HL-60/S4 (cell line): ENCODE measurements at regions not wholly inside any gene's neighbourhood (a gene's known extent, or its start where the extent isn't known, plus 50 kb on each side); places are given as distances from the start of the nearest gene placed in this dataset.

Source experiments
- in situ Hi-C: fragments of 300-500 bp; cut with MboI; formaldehyde crosslinking; loops from 2 replicates; pipeline ENCODE4 v1.14.3; 2022; ENCODE audit warnings: low sequenced_read_pairs

GRCh38 chr4:158010361-158010760 is 162.5 kb downstream of the GASK1B start:
- in situ Hi-C loops: no loop called here

DNA sequence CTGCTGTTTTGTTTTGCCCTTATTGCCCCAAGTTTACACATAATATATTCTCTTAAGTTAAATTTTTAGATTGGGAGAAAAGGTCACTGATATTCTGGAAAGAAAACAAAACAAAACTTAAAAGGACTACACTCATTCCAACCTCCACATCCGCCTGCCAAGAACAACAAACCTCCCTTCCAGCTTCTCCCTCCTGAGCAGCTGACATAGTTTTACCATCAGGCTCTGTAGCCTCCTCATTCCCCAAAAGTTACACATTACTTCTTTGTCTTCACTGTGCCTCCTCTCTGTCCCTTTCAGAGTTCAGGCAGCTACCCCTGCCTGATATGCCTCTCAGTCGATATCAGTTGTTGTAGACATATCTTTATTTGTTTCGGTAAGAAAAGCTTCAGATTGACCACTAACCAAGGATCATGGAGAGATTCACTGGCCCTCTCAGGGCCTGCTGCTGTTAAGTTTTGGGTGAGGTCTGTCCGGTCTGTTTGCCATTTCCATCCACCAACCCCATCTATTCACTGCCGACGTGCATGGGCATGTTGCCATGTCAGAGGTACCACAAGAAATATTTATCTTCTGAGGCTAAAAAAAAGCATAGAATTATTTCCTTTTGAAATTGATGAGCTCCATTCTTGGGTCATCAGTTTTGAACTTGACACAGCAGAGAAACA is 164.1 kb downstream of the GASK1B start:
- in situ Hi-C loops: no loop called here

DNA sequence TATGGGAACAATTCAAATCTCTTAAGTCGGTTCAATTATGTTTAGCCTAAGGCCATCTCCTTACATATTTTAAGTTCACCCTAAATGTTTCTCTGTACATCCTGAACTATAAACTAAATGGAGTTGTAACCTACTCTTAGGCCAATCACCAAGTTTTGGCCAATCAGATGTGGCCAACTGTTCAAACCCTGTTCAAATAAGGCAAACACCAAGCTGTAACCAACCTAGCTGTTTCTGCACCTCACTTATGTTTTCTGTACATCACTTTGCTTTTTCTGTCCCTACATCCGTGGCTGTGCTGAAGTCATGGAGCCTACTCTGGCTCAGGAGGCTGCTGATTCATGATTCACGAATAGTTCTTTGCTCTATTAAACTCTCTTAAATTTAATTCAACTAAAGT is 165.3 kb downstream of the GASK1B start:
- in situ Hi-C loops: no loop called here

DNA sequence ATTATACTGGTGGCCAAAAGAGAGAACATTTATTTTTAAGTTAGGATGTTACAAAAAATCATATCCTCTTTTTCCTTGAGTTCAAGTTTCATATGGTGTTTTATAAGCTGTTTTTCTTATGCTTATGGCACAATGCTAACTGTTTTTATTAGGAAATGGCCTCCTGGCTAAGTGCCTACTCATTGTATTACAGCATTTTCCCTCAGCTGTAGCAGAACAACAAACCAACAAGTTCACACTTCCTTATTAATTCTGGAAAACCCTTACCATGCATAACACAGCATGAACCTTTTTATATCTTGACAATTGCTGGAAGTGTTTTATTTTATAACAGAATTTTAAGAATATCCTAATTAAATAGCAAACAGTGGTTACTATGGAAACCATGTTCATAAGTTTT is 165.8 kb downstream of the GASK1B start:
- in situ Hi-C loops: no loop called here

DNA sequence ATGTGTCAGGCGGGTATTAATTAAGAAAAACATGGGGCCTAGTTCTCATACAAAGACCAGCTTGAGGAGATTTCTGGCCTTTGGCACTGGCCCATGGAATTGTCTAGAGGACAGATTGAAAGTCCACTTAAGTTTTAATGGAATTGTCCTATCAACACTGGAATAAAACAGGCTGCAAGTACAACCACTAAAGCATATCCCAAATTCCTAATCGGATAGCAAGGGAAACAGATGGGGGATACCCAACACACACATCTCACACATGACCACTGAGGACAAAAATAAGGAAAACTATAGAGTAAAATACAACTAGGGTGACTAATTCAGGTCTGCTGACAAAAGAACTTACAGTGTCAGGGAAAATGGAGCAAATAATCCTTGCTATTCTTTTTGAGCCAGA is 167.8 kb downstream of the GASK1B start:
- in situ Hi-C loops: no loop called here

- in situ Hi-C loops: no loop called here
These were observed 168.7 kb downstream of the GASK1B start for GRCh38 chr4:158004101-158004500.

- in situ Hi-C loops: no loop called here
These were observed 169.6 kb downstream of the GASK1B start for GRCh38 chr4:158003212-158003611.

DNA sequence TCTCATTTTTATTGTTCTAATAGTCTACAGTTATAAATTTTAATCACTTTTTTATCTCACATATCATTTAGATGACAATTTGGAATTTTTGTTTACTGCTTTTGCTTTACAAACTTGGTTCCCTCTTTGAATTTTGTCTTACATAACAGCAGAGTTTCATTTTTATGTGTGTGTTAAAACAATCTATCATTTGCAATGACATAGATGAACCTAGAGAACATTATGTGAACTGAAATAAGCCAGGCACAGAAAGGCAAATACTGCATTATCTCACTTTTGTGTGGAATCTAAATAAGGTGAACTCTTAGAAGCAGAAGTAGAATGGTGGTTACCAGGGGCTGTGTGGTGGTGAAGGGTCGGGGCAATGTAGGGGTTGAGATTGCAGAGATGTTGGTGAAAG is 170.7 kb downstream of the GASK1B start:
- in situ Hi-C loops: no loop called here

GRCh38 chr4:158001756-158002155 is 171.1 kb downstream of the GASK1B start:
- in situ Hi-C loops: no loop called here

DNA sequence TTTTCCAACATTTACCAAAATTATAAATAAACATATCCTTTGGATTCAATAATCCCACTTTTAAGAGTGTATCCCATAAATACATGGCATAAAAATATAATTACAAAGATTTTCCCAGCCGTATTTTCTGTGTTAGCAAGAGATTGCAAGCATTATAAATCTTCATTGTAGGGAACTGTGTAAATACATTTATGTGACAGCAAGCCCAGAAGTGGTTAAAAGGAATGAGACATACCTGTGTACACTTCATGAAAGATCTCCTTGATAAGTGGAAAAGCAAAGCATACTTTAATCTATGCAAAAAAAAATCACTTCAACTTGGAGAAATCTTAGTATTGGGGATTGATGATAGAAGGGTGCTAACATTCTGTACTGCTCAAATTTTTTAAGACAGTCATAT is 173.1 kb downstream of the GASK1B start:
- in situ Hi-C loops: loop anchor here (10.0 to 25.0 kb wide), 3 partner anchors 163 to 613 kb away; partner anchors contain the start of gene GASK1B

GRCh38 chr4:157997296-157997695 is 175.5 kb downstream of the GASK1B start:
- in situ Hi-C loops: loop anchor here (10.0 to 25.0 kb wide), 3 partner anchors 165 to 615 kb away; partner anchors contain the start of gene GASK1B

DNA sequence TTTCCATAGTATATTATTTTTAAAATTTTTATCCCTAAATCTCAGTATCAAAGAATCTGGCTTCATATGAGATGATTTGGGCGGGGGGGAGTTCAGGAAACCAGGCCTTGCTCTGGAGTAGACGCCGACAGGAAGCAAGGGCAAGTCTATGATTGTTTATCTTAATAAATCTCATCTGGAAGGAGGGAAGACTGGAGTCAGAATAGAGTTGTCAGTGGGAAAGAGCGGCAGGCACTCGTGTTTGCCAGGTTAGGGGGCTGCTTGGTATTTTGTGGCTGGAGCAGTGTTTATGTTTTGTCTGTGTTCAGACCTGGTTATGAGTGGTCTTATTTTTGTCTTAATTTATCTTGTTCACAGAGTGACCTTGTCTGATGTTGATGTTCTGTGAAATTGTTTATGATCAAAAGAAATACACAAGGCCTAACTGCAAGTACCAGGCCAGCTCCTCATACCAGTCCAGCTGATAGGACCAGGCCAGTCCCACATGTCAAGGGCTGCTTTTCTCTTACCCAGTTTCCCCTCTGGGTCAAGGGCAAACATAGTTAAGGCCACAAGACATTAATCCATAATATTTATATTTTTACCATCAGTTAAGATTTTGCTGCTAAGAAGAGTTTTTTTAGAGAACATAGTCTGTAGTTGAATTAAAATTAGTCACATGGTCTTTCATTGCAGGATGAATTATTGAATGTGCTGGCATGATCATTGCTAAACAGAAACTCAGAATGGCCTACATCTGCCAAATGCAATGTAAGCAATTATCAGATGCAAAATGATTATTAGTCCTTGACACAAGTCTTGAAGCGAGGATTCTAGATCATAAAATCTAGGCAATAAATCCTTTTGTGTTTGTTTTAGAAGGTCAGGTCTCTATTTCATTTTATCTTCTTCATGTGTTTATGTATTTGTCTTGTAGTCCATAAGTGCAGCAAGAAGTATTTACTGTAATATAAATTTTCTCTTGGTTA is 176.5 kb downstream of the GASK1B start:
- in situ Hi-C loops: loop anchor here (10.0 to 25.0 kb wide), 3 partner anchors 166 to 616 kb away; partner anchors contain the start of gene GASK1B

DNA sequence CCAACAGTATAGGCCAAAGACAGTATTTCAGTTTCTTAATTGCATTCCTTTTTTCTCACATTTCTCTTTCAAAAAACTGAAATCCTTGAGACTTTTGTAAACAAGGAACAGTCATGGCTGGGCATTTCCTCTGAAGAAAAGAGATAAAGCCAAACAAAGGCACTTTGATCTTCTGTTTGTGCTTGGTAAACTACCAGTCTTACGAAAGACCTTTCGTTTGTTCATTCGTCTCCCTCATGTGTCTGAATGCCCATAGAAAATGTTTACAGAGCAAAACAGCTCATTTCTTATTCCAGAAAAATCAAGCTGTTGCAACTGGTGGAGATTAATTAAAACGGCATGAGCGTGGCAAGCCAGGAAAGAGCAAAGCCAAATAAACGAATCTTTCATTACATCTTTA is 178.0 kb downstream of the GASK1B start:
- in situ Hi-C loops: loop anchor here (10.0 to 25.0 kb wide), 3 partner anchors 167 to 617 kb away; partner anchors contain the start of gene GASK1B

DNA sequence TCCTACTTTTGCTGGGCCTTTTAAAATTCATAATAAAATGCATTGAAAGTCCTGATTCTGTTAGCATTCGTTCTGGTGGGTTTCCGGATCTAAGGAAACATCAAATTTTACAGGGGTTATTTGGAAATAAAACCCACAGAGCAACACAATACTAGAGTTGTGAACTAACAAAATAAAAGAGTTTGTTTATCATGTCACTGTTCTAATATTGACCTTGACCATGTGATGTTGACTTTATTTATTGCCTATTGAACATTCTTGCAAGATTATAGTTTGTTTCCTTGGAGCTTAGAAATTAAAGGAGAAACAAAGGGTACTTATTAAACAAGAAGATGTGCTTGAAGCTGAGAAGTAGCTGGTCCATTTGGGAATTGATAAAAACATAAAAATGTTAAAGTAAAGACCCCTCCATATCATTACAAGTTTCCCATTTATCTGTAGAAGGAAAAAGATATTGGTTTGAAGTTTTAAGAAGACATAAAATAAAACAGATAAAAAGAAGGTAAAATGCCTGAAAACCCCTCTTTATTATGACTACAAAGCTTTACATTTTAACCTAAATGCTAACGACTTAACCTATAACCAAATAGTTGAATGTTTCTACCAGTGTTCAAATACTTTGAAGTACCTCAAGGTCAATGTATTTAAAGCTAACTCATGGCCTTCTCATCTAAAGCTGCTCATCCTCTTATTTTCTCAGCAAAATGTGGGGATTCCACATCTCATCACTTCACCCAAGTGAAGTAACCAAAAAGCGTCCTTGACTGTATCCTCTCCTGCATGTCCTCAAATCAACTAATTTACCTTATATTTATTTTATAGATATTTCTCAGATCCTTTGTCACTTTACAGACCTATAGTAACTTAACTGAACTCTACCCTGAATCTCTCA is 179.6 kb downstream of the GASK1B start:
- in situ Hi-C loops: loop anchor here (10.0 to 25.0 kb wide), 3 partner anchors 169 to 619 kb away; partner anchors contain the start of gene GASK1B

DNA sequence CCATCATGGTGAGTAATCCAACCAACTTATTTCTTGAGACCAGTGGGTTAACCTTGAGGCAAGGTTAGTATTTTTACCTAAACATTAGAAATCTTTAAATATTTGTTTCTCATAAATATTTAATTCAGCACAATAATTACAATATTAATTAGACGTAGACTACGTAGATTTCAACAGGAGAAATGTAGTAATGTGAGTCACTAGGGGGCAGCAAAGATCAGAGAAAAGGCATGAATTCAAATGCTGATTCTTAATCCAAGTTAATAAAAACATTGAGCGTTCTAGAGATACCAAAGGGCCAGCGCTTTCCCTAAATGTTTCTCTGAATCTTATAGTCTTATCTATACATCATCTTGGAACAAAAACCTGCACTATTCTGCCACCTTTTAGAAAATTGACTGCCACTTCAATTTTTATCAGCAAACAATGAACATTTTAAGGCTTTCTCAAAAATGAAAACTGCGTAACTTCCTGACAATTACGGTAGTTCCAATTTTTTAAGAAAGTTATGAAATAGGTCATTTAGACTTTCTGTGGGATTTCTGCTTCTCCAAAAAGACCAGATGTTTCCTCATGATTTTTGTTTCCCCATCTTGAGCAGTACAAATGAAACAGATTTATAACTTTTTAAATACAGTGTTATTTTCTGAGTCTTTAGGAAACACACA is 180.7 kb downstream of the GASK1B start:
- in situ Hi-C loops: loop anchor here (10.0 to 25.0 kb wide), 3 partner anchors 170 to 620 kb away; partner anchors contain the start of gene GASK1B

DNA sequence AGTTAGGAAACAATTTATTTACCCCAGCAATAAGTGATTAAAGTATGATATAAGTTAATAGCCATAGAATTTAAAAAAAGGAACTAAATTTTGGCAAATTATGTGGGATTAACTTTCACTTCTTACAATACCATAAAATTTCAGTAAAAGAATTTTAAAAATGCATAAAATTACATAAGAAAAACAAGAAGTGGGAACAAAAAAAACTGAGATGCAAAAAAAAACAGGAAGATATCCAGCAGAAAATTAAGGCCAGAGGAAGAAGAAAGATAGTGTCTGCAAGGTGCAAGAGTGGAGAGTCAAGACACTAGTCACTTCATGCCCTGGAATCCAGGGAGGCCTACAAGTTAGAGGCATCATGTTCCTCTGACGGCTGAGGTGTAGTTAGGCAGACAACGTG is 184.2 kb downstream of the GASK1B start:
- in situ Hi-C loops: loop anchor here (25.0 kb wide), 2 partner anchors 174 to 624 kb away; partner anchors contain the start of gene GASK1B

- in situ Hi-C loops: loop anchor here (25.0 kb wide), 2 partner anchors 178 to 628 kb away; partner anchors contain the start of gene GASK1B
These were observed 188.4 kb downstream of the GASK1B start for GRCh38 chr4:157984285-157984911.

DNA sequence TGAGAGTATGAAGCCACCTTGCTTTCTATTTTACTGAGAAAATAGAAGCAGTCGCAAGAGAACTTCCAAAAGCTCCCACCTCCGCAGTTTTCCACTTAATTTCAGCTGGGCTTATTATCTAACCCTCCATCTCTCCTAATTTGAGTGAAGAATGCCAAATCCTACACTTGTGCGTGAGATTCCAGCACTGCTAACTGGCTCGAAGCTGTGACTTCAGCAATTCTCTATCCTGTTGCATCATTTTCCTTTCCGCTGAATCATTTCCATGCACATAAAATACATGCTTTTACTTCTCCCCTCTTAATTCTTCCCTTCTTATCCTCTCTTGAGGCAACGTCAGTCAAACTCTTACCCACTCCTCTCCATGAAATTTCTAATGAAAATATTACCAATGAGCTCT is 189.5 kb downstream of the GASK1B start:
- in situ Hi-C loops: loop anchor here (25.0 kb wide), 2 partner anchors 179 to 629 kb away; partner anchors contain the start of gene GASK1B

DNA sequence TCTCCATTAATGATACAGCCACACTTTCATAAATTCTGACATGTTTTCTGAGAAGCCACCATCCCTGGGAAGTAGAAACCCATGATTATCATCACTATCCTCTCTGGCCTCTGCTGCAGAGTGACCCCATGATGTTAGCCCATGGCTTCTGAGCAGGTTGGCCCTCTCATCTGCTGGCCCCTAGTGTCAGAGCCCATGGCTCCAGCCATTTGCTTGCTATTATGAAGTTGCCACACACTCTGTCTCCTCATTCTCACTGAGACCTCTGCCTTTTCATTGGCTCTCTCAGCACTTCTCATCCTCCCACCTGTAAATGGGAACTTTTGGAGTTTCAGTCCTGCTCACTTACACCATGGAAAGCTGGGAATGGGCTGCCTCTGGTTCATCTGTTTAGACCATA is 192.7 kb downstream of the GASK1B start:
- in situ Hi-C loops: loop anchor here (25.0 kb wide), 2 partner anchors 182 to 632 kb away; partner anchors contain the start of gene GASK1B
